Psoas muscle (tissue), 7 donors: ENCODE measurements at regions not wholly inside any gene's neighbourhood (a gene's known extent, or its start where the extent isn't known, plus 50 kb on each side); places are given as distances from the start of the nearest gene placed in this dataset.

Source experiments
- ATAC-seq, 4 donors: fragments of 200-7000 bp; cut with Tn5 transposase; one replicate each; pipeline ENCODE4 v1.9.1; 2020; ENCODE audit warnings: moderate library complexity in 3 of 4, mild to moderate bottlenecking in 2 of 4
- DNase-seq, 2 donors: peaks; one replicate each; pipeline ENCODE4 v3.0.0-alpha.2; 2020
- H3K27ac ChIP-seq: fragments of 200-600 bp; one replicate; pipeline ENCODE4 v1.8.0; 2022
- H3K27me3 ChIP-seq, 3 donors: fragments of 200-600 bp in 1 of 3; one replicate each; pipeline versions ENCODE4 v1.6.1 to v1.8.0; 2013 to 2022; ENCODE audit warnings: low read length in 2 of 3, mild to moderate bottlenecking in 2 of 3, moderate library complexity in 1 of 3; ENCODE audit not compliant: insufficient read depth in 3 of 3
- H3K36me3 ChIP-seq, 2 donors: fragments of 200-600 bp in 1 of 2; one replicate each; pipeline versions ENCODE4 v1.6.1 to v1.8.0; 2013 to 2022; ENCODE audit warnings: low read depth in 1 of 2, mild to moderate bottlenecking in 1 of 2, moderate library complexity in 1 of 2; ENCODE audit not compliant: insufficient read depth in 1 of 2
- H3K4me1 ChIP-seq: fragments of 200-600 bp; one replicate; pipeline ENCODE4 v1.8.0; 2022
- H3K4me3 ChIP-seq: fragments of 200-600 bp; one replicate; pipeline ENCODE4 v1.8.0; 2022; ENCODE audit warnings: mild to moderate bottlenecking
- H3K9me3 ChIP-seq: fragments of 200-600 bp; one replicate; pipeline ENCODE4 v1.8.0; 2022
- CTCF ChIP-seq: fragments of 200-600 bp; IDR thresholded peaks from one replicate; pipeline ENCODE4 v1.8.0; 2022; ENCODE audit warnings: antibody characterized with exemption
- WGBS, 3 donors: extraction: QIAGEN DNeasy Blood & Tissue Kit; methylation state at CpG; one replicate each; pipeline versions ENCODE4 v1.1.6 to v1.1.7; 2013; 5-methylcytosine and 5-hydroxymethylcytosine counted together
- intact Hi-C, 2 donors: fragments of 100-400 bp; cut with DNase I; formaldehyde crosslinking; loops; one replicate each; pipeline versions ENCODE4 v1.11.0 to v1.14.2; 2022
- donor health status: healthy with polysubstance abuse.
- donor health status: DM: no; HTN: no; CAD: no; lungs with moderate emphysema.
- donor health status: Bipolar disorder and iron deficiency.
- donor health status: healthy.
- donor health status: DM: yes; HTN: yes; CAD: no.
- donor health status: DM: no; HTN: no; CAD: no.
- donor health status: DM: yes; HTN: yes; CAD: no.

GRCh38 chr5:103366918-103367549 is 108.5 kb downstream of the MACIR start:
- Histone ChIP-seq H3K9me3 (no peaks in the 10 kb centered on the region), H3K27ac (no peak overlapping the region), H3K36me3 (no peaks in the 10 kb centered on the region), H3K4me3 (no peak overlapping the region), H3K4me1 (no peaks in the 10 kb centered on the region), H3K27me3 (no peaks in the 10 kb centered on the region)
- ATAC-seq (no peak), DNase-seq (no peak)
- no peak for TF ChIP-seq CTCF
- 60 to 71% (median 60%) methylated on average over 10 of the region's 10 CpGs for WGBS, 3 donors
- intact Hi-C loops: no loop called here

- TF ChIP-seq CTCF: no peak
- no peaks in the 10 kb centered on the region for H3K36me3 ChIP-seq
- no peaks in the 10 kb centered on the region for H3K4me1 ChIP-seq
- H3K9me3 ChIP-seq: no peaks in the 10 kb centered on the region
- no peak overlapping the region for H3K27ac ChIP-seq
- H3K4me3 ChIP-seq: no peak overlapping the region
- DNase-seq (no peak), ATAC-seq (no peak)
- 85 to 93% (median 85%) methylated on average over 2 of the region's 2 CpGs for WGBS, 3 donors
- intact Hi-C loops: no loop called here
- H3K27me3 ChIP-seq: no peaks in the 10 kb centered on the region
Measured at GRCh38 chr5:103364074-103364473, 105.5 kb downstream of the MACIR start.

GRCh38 chr5:103362211-103362610 is 103.6 kb downstream of the MACIR start:
- Histone ChIP-seq H3K9me3 (no peaks in the 10 kb centered on the region), H3K27me3 (no peaks in the 10 kb centered on the region), H3K36me3 (no peaks in the 10 kb centered on the region), H3K4me3 (no peak overlapping the region), H3K27ac (no peak overlapping the region), H3K4me1 (no peaks in the 10 kb centered on the region)
- intact Hi-C loops: loop anchor here in 1 of 2 donors (2.0 kb wide), 1 partner anchor 43 kb away; no protein-coding TSS in a partner anchor
- TF ChIP-seq CTCF: no peak
- no peak for ATAC-seq
- WGBS, 3 donors: 78 to 85% (median 84%) methylated on average over 3 of the region's 3 CpGs
- no peak for DNase-seq

GRCh38 chr5:103360475-103360874 is 101.9 kb downstream of the MACIR start:
- H3K27me3 ChIP-seq: no peaks in the 10 kb centered on the region
- H3K9me3 ChIP-seq: no peaks in the 10 kb centered on the region
- ATAC-seq (no peak), DNase-seq (no peak)
- H3K4me3 ChIP-seq: no peak overlapping the region
- intact Hi-C loops: no loop called here
- no peaks in the 10 kb centered on the region for H3K36me3 ChIP-seq
- TF ChIP-seq CTCF: no peak
- peaks cover 2% of the 10 kb centered on the region for H3K4me1 ChIP-seq
- no peak overlapping the region for H3K27ac ChIP-seq

DNA sequence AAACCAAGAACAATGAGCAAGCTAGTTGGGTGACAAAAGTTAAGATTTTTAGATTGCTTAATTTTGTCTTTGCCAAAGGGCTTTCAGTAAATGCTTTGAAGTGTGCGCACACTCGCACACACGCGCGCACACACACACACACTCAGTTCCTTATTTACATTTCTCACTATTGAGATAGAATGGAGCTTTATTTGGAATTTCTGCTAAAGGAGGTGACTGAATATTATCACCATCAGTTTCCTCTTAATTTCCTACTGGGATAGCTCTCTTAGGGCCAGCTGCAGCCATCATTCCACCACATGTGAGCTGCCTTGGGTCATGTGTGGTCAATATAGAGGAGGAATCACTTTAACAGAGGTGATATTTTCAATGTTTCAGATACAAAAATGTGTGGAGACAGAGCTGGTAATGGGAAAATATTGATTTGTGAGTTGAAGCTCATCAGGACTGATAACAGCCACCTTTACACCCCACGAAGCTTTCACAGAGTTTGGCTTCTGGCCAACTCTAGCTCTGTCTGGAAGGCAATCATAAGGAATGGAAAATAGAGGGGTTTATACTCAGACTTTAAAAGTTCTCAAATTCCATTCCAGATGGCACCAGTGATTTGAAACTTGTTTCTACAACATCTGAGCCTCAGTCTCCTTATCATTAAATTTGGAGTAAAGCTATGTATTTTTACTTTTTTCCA is 99.9 kb downstream of the MACIR start:
- Histone ChIP-seq H3K9me3 (no peaks in the 10 kb centered on the region), H3K36me3 (no peaks in the 10 kb centered on the region), H3K4me3 (no peak overlapping the region), H3K27ac (no peak overlapping the region), H3K4me1 (peaks cover 5% of the 10 kb centered on the region), H3K27me3 (no peaks in the 10 kb centered on the region)
- 60 to 79% (median 70%) methylated on average over 6 of the region's 6 CpGs for WGBS, 3 donors
- intact Hi-C loops: no loop called here
- ATAC-seq (no peak), DNase-seq (no peak)
- no peak for TF ChIP-seq CTCF
